GM18498 (cell line): ENCODE measurements at regions not wholly inside any gene's neighbourhood (a gene's known extent, or its start where the extent isn't known, plus 50 kb on each side); places are given as distances from the start of the nearest gene placed in this dataset.
"Not testable (repeated sequence)": the region's sequence is repeated elsewhere in the genome, so short reads cannot be mapped to it uniquely, and the experiment has no call there.

Source experiments
- ATAC-seq: cut with Tn5 transposase; IDR thresholded peaks from one replicate; pipeline ENCODE4 v1.9.1; 2021; ENCODE audit warnings: mild to moderate bottlenecking, moderate library complexity; ENCODE audit not compliant: unreplicated experiment

DNA sequence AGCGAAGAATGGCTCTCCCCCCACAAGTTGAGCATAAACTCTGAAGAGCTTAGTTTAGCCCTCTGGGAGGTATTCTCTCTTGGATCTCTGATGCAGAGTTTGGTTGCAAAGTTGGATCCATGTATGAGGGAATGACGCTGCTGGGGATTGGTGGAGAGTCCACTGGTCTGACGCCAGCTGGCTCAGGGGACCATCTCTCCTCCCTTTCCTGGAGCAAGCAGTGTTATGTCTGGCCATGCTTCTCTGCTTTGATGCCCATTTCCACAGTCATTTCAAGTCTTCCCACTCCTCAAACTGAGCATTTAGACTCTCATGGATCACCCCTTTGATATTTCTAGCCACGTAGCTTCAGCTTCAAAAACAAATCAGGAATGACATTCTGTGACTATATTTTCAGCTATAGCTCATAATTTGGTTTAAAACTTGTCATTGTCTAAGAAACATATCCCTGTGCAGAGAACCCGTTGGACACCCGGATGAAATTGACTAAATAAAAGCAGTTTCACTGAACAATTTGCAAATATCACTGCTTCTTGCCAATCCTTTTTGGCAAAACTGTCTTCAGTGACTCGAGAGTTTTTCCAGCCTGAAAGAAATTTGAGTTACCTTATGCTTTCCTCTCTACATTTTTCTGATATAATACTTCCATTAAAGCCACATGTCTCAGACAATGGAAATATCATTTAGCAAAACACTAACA is 193.4 kb upstream of the CDH11 start:
- no peak for ATAC-seq

DNA sequence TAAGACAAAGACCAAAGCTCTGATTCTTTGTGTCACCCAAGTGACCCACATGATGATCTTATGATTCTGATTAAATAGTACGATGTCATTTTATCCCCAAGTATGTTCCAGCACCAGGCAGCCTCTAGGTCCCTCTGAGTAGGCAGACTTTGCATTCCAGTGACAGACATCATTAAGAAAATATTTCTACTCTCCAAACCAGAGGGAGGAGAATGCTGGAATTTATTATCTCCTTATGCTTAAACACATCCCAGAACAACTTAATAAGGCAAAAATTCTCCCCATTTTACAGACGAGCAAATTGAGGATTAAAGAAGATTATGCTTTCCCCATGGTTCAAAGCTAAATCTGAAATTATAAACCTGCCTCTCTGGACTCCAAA is 192.8 kb upstream of the CDH11 start:
- ATAC-seq = no peak

DNA sequence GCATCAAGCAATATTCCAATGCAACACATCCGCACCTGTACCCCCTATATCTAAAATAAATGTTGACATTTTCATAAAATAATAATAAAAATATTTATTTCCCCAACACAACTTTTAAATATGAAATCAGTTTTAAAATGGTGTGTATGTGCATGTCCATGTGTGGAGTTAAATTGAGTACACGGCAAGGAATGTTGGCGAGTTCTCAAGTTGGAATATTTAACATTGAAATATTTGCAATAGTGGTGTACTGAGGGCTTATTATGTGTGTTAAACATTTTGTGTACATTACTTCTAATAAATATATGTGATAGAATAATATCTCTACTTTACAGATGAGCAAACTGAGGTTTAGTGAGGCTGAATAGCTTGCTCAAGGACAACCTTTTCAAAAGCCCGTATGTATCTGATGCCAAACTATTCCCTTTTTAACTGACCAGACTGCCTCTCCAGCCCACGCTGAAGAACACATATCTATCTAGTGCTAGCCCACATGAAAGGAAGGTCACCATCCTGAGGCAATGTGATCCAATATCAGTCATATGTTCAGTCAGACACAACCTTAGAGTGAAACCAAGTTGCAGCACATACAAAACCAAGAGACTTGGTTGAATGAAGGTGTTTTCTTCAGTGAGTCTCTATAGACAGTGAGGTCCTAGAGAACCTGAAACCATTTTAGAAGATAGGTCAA is 192.2 kb upstream of the CDH11 start:
- ATAC-seq = no peak

DNA sequence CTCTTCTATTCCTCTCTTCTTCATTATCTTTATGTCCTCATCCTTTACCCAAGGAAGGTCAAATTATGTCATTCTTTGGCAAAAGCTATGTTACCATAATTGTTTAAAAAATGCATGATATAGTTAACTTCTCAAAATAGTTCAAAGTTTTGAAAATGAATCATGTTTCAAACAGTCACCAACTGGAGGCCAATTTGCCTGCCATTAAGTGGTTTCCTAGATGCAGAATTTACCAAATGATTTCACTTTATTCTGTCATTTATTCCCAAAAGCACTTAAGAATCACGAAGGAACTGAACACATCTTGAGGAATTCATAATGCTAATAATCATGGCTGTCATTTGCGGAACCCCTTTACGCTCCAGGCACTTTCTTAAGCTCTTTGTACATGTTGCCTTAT is 190.9 kb upstream of the CDH11 start:
- no peak for ATAC-seq

DNA sequence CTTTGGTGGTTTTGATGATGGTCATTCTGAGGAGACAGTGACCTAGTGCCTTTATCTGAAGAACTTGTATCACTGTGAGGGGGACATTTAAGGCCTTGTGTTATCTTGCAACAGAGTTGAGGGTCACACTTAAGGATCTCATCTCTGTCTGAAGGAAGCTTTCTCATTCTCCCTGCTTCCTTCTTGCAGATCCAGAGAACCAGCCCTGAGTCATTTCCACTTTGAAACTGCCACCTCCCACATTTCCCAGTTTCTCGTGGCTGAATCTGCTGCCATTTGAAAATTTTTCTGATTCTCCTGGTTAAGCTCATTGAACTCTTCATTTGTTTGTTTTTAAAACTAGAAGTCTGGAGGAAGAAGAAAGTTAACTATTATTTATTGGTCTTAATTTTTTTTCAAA is 190.2 kb upstream of the CDH11 start:
- ATAC-seq = no peak

DNA sequence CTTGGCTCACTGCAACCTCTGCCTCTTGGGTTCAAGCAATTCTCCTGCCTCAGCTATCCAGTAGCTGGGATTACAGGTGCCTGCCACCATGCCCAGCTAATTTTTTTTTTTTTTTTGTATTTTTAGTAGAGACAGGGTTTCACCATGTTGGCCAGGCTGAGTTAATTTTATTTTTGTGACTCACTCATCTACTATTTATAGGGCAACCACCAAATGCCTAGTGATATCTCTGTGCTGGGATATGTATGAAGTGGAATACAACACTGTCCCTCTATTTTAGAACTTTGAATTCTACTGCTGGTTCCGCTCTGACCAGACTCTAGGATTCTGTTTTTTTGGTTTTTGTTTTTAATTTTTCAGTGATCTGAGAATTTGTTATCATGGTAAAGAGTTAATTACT is 188.6 kb upstream of the CDH11 start:
- not testable (repeated sequence) for ATAC-seq

DNA sequence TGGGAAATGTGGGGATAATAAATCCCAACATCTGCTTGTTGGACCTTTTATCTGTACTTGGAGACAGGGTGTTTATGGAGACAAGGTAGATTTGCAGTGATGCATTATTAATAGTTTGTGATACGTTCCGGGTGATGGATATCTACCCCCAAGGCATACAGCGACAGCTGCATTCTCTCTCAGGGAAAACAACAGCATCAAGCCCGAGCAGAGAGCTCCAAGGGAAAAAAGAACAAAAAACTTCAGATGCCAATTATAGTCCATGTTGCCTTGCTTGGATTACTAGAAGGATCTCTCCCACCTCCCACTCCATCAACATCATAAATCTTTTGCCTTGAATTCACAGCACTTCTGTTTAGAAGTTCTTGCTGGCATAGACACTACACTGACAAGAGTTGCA is 187.5 kb upstream of the CDH11 start:
- no peak for ATAC-seq

DNA sequence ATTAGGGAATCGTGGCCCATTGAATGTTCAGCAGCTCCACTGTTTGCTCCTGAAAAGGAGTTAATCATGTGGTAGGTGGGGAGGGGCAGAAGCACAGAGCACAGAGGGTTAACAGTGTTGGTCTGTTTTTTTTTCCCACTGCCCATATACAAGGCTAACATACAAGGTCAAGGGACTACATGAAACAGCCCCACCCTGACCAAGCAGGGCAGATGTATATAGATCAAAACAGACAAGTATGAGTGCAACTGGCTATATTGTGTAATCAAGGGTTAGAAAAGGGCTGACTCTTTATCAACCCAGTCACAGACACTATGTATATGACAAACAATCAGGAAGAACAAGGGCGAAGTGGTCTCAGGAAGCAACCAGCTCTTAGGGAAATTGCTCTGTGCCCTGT is 186.6 kb upstream of the CDH11 start:
- ATAC-seq = no peak

DNA sequence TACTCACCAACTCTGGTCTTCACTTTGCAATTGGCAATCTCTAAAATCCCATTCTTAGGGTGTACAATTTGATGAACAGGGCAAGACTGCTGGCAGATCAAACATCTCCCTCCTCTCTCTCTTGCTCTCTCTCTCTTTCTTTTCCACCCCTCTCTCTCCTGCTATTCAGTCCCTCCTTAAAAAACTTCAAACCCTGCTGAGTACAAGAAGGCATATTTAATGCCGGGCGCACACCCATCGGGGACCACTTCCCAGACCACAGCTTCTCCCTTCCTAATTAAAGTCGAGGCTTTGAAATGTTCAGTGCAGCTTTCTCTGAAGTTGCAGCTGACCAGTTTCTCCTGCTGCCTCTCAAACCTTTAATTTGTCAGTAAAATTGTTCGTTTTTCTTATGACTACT is 185.4 kb upstream of the CDH11 start:
- ATAC-seq = no peak

DNA sequence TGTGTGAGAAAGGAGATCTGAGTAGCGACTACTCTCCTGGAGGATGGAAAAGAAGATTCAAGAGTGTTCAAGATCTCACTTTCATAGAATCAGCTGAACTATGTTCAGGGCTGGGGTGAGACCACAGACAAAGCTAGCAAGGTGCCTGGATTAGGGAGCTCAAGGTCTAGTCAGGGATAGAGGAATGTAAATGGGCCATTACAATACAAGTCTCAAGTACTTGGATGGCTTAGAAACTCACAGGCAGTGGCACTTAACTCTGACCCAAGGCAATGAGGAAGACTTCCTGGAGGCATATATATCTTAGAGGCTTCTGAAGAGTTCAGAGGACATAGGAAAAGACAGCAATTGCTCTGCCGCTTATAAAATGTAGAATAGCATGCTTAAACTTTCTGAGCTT is 184.9 kb upstream of the CDH11 start:
- no peak for ATAC-seq

DNA sequence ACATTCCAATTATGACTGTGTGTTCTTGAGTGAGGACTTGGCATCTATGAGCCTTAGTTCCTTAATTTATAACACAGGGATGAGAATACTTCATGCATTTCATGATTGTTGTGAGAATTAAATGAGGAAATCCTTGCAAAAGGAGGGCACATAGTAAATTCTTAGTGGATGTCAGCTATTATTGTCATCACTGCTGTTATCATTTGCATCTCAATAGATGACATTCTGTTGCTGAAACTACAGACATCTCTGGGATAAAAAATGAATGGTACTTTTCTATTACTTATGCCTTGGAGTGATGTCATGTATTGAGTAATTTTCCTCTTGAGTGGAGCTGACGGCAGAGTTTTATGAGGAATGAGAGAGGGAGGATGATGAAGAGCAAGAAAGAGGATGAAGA is 184.4 kb upstream of the CDH11 start:
- ATAC-seq = no peak

DNA sequence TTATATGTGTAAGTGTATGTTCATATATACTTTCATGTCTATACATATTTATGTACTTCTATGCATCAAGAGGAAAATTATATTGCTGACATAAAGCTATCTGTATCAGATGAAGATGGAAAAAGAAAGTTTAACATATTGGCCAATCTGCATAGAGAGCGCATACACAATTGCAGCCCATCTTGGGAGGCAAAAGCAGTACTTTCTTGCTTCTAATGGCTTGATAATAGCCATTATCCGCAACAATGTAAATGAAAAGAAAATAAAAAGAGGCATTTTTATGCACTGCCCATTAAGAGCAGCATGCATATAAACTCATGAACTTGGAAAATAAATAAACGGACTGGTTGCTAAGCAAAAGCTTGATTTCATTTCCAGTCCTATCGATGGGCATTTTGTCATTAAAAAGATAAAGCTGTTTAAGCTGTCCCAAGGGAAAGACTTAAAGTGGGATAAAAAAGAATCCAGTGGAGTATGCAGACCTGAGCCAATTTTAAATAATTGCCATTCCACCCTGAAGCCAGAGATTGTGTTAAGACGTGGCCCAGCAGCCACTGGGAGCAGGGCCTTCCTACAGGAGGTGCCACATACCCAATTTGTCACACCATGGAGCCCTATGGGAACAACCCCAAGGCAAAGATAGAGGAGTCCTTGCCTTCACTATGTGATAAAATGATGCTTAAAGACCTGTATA is 183.6 kb upstream of the CDH11 start:
- ATAC-seq = no peak

DNA sequence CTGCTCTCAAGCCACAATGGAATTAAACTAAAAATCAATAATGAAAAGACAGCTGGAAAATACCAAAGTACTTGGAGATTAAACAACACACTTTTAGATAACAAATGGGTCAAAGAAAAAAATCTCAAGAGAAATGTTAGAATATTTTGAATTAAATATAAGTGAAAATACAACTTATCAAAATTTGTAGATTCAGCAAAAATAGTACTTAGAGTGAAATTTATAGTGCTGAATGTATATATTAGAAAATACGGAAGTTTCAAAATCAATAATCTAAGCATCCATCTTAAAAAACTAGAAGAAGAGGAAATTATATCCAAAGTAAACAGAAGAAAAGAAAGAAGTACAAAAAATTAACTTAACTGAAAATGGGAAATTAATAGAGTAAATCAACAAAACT is 179.2 kb upstream of the CDH11 start:
- no peak for ATAC-seq

DNA sequence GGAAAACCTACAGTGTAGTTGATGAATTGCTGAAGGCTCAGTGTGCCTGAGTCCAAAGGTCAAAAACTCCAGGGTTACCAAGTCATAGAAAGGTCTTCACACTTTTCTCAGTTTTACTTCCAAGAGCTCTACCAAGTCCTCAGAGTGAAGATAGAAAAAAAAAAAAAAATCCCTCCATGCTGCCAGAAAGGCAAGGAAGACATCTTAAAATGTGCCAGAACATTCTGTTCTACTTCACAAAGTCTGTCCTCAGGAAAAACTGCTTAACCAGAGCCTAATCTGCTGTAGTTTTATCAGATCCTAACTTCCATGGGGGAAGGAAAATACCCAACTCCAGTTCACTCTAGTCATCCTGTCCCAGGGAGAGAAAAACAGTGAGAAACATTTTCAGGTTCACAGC is 175.6 kb upstream of the CDH11 start:
- no peak for ATAC-seq

DNA sequence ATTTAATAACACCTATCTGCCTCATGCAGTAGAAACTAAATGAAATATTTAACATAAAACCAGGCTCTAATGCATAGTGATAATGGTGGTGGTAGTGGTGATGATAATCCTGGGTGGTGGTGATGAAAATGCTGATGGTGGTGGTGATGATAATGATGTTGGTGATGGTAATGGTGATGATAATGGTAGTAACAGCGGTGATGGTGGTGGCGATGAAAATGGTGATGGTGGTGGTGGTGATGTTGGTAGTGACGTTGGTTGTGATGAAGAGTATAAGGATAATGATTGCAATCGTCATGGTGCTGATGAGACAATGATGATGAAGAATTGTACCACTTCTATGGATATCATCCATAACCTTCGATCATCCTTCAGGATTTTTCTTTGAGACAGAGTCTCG is 173.7 kb upstream of the CDH11 start:
- no peak for ATAC-seq

DNA sequence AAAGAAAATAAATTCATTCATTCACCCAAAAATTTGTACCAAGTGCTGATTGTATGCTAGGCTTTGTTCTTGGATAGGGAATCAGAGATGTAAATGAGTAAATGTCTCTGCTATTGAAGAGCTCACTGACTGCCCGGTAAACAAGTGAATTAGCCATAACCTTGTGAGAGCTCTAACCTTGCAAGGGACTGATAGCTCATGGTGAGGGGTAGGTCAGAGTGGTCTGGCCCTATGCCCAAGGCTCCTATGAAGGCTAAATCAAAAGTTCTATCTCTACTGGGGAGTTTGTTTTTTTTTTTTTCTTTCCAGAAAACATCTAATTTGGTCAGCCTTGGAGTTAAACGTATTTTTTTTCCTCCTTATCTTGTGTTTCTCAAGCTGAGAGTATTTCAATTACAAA is 172.8 kb upstream of the CDH11 start:
- no peak for ATAC-seq

DNA sequence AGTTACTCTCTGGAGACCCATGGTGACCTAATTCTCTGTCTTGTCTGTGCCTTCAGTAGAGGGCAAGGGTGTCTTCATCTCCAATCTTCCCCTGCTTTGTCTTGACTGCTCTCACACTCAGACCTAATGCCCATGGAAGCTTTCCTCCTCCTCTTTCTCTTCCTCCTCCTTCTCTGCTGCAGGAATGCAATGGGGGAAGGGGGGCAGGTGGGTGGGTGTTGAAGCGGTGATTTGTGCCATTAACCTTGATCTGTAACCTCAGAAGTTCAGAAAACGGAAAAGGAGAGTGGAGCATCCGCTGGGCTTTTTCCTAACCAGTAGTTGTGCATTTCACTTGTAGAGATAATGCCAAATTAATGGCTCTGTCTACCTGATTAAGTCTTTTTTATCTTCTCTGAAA is 172.3 kb upstream of the CDH11 start:
- ATAC-seq = no peak

DNA sequence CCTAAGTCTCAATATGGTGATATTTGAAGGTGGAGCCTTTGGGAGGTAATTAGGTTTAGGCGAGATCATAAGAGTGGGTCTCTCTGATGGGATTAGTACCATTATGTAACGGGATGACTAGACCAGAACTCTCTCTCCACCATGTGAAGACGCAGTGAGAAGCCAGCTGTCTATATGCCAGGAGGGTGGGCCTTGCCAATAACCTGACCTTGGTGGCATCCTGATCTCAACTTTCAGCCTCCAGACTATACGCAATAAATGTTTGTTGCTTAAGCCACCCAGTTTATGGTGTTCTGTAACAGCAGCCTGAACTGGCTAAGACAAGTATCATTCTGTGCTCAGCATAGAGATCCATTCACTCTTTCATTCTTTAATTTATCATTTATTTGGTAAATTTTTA is 167.2 kb upstream of the CDH11 start:
- ATAC-seq = no peak

DNA sequence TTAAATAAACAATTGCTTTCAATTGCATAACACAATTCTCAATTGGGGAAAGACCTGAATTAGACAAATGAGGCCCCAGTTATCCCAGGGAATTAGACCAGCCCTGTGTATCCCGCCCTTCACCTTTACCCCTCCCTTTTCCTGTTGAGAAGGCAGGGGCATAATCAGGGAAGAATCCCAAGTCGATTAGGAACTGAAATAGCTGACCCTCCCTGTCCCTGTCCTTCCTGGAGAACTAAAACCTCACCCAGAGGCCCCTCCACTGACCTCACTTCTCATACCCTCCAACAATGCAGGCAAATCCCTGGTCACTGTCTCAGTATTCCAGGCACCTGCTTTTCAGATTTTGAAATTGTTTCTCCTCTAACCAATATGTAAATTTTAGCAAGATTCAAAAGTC is 165.4 kb upstream of the CDH11 start:
- ATAC-seq = no peak

DNA sequence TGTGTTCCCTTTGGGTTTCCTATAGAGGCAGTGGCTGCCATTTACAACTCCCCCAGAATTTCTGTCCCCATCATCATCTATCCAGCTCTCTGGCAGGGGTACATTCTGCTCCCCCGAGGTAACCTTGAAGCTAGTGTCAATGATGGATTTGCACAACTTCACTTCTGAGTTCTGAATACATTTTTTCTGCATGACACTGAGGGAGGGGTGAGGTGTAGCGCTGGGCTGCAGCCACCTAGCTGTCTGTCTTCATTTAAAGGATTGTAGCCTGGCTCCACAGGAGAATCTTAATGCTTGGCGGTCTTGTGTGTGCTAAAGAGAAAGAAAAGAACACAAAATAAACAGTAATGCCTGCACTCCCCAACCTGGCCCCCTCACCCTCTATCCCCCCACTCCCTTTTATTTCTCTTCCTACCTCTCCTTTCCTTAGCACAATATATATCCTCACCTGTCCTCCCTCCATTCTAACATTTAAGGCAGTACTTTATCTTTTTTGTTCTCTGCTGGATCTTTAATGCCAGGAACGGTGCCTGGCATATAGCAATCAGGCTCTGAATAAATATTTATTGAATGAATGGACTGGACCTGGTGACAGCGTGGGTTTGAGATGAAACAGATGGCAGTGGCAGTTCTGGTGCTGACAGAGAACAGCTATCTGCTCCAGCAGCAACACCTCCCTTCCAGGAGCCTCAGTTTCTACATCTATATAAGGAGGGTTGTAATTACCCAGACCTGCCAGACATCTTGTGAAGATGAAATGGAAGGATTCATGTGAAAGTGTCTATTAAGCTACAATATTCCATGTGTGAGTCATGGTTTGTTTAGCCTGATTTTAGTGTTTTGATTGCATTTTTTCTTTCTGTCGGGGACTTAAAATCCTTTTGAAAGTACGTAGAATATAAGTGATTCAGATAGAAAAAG is 163.5 kb upstream of the CDH11 start:
- ATAC-seq = no peak

DNA sequence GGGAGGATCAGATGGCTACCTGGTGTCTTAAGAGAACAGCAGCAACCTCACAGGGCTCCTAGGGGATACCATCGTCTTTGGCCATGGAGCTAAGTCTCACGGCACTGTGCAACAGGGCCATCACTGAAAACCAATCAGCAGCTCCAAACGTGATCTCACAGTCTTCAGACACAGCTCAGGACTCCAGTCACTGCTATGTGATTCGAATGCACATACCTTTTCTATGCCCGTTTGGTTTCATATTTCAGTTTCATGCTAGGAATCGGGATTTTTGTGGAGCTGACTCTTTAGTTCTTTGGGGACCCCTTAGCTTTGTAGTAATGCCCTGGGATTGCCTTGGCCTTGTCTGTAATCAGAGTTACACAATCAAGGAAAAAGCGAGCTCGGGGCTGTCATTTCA is 162.8 kb upstream of the CDH11 start:
- no peak for ATAC-seq
